ENCODE measurements at regions not wholly inside any gene's neighbourhood (a gene's known extent, or its start where the extent isn't known, plus 50 kb on each side); places are given as distances from the start of the nearest gene placed in this dataset.

DNA sequence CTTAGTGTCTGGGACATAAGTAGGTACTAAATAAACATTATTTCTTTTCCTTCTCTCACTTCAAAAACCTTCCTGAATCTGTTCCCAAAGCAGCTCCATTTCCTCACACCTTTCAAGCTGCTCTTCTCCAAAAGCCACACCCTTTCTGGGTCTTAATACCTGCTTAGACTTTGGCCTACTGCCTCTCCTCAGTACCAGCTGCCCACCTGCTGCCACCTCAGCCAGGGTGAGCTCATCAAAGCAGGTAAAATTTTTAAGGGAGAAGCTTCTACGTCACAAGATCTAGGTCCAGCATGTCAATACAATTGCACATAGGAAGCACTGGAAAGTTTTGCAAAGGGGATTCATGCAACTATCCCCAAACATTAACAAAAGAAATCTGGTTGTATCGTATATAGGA lies 108.4 kb downstream of the RPL27A start:
- TF ChIP-seq POLR2A (IDR thresholded peaks at IDR 0.05; ENCODE audit: low read depth, low read length) (no peak), TAF1 (IDR thresholded peaks at IDR 0.05; ENCODE audit: borderline replicate concordance, low read depth, low read length) (no peak), POLR2AphosphoS5 (IDR thresholded peaks at IDR 0.05; ENCODE audit: low read depth, low read length) (no peak)

Measured in GM12892 (cell line).